Kidney glomerular epithelial cell (primary cell): ENCODE measurements at regions not wholly inside any gene's neighbourhood (a gene's known extent, or its start where the extent isn't known, plus 50 kb on each side); places are given as distances from the start of the nearest gene placed in this dataset.
"Not testable (repeated sequence)": the region's sequence is repeated elsewhere in the genome, so short reads cannot be mapped to it uniquely, and the experiment has no call there.

ENCODE experiments used
- DNase-seq: peaks from one replicate; lab custom pipeline; 2025; lab: John Stamatoyannopoulos, UW

GRCh38 chr6:102910701-102911139 lies 1517.2 kb downstream of the GRIK2 start:
- not testable (repeated sequence) for DNase-seq

GRCh38 chr6:102907181-102907580 lies 1513.7 kb downstream of the GRIK2 start:
- DNase-seq, result no peak

DNA sequence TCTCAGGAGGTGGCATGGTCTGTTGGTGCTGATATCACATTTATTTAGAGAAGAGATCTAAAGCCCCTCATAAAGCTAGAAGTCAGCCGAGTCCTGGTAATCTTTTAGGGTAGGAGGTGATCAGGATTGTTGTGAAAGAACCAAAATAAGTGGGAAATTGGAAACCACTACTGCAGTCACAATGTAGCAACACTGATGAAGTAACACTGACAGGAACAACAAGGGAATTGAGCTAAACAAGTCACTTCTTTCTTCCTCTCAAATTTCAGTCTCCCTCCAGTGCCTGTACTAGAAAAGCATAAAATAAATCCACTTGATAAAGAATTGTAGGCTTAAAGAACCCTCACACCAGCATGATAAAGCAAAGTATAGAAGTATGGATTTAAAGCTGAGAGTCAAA lies 1509.0 kb downstream of the GRIK2 start:
- DNase-seq, result no peak

DNA sequence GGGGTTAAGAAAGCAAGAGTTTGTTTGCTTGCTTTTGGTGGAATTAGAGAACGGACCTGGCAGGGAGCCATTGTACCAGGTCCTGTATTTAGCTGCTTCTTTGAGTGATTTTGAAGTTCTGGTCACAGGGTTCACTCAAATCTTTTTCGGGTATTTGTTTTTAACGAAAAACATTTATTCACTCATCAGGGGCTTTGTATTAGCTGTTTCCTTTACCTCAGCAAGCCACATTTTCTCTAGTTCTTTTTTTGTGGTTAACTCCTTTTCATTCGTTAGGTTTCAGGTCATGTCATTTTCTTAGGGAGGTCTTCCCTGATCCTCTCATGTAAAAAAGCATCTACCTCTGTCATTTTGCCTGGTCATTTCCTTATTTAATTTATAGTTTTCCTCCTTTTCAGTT lies 1502.2 kb downstream of the GRIK2 start:
- DNase-seq, result no peak

- DNase-seq, result no peak
Observed at GRCh38 chr6:102885165-102885564, 1491.7 kb downstream of the GRIK2 start.

- DNase-seq, result no peak
Observed at GRCh38 chr6:102853249-102853955, 1459.9 kb downstream of the GRIK2 start.

- DNase-seq, result no peak
Observed at GRCh38 chr6:102848796-102849195, 1455.3 kb downstream of the GRIK2 start.

- DNase-seq, result no peak
Observed at GRCh38 chr6:102848210-102848609, 1454.7 kb downstream of the GRIK2 start.

- no peak for DNase-seq
Observed at GRCh38 chr6:102841060-102841459, 1447.6 kb downstream of the GRIK2 start.

GRCh38 chr6:102832021-102832420 lies 1438.5 kb downstream of the GRIK2 start:
- no peak for DNase-seq

DNA sequence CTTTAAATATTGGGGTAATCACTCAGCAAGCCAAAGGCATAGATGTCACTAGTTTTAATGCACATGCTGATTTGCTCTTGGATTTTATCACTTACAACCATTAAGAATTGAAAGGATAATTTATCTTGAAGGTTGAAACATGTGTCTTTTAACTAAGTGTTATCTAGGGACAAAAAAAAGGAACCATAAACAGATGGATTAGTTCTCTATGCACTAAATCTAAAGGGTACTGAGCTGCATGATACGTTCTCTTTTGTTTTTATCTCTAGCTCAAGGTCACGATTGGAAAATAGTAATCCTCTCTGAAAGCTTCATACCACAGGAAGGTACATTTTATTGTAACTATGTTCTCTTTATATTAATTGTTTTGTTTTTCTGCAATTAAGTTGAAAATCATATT lies 1426.6 kb downstream of the GRIK2 start:
- no peak for DNase-seq

GRCh38 chr6:102815207-102815606 lies 1421.7 kb downstream of the GRIK2 start:
- DNase-seq, result no peak

- no peak for DNase-seq
Observed at GRCh38 chr6:102813489-102814275, 1420.2 kb downstream of the GRIK2 start.

DNA sequence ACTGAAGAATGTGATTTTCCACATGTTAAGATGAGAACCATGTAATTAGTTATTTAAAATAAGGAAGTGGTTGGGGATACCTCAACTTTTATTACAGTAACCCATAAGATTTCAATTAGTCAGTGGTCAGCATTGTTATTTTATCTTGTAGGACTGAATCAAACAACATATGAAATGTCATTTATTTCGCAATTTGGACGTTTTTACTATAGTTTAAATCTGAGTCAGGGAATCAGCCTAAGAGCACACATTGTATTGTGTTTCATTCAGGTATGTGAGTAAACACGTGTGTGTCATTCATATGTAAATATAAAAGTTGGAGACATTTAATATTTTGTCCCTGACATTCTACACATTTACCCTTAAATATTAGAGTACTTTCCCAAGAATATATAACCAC lies 1418.7 kb downstream of the GRIK2 start:
- no peak for DNase-seq

GRCh38 chr6:102808944-102809505 lies 1415.5 kb downstream of the GRIK2 start:
- DNase-seq, result not testable (repeated sequence)

DNA sequence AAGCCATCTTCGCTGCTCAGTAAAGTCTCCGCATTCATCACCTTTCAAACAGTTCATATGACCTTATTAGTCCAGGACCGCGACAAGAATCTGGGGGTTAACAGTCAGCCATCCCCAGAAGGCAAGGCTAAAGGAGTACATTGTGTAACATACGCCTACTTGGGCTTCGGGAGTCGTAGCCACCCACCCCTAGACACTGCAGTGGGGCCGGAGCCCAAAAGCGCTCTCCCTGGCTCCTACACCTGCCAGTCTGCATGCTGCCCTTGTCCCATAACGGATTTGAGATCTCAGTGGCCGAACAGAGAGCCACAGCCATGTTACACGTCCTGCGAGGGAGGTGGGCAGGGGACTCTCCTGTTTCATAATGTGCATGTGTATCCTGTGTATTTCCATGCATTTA lies 1405.5 kb downstream of the GRIK2 start:
- no peak for DNase-seq

DNA sequence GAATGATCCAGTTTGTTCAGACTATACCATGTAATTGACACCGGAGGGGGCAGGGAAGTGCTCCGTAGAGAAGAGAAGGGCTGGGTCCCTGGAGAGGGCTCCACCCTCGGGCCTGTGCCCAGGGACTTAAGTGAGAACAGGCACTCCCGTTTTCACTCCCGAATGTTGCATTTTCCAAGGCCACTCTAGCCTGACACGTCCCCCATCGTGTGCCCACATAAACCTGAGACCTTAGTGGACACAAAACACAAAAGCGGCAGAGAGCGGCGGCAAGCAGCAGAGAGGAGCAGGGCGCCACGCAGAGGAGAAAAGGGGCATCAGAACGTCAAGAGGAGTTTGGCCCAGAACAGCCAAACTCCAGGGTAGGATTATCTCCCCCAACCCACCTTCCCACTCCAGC lies 1405.1 kb downstream of the GRIK2 start:
- DNase-seq, result no peak

- no peak for DNase-seq
Observed at GRCh38 chr6:102793752-102794151, 1400.2 kb downstream of the GRIK2 start.

- no peak for DNase-seq
Observed at GRCh38 chr6:102774326-102774725, 1380.8 kb downstream of the GRIK2 start.

- DNase-seq, result no peak
Observed at GRCh38 chr6:102773636-102774035, 1380.1 kb downstream of the GRIK2 start.

DNA sequence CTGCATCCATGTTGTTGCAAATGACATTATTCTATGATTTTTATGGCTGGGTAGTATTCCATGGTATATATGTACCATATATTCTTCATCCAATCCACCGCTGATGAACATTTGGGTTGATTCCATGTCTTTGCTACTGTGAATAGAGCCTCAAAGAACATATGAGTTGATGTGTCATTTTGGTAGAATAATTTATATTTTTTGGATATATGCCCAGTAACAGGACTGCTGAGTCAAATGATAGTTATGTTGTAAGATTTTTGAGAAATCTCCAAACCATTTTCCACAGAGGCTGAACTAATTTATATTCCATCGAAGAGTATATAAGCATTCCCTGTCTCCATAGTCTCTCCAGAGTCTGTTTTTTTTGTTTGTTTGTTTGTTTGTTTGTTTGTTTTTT lies 1373.5 kb downstream of the GRIK2 start:
- DNase-seq, result no peak

GRCh38 chr6:102764317-102764716 lies 1370.8 kb downstream of the GRIK2 start:
- DNase-seq, result no peak

DNA sequence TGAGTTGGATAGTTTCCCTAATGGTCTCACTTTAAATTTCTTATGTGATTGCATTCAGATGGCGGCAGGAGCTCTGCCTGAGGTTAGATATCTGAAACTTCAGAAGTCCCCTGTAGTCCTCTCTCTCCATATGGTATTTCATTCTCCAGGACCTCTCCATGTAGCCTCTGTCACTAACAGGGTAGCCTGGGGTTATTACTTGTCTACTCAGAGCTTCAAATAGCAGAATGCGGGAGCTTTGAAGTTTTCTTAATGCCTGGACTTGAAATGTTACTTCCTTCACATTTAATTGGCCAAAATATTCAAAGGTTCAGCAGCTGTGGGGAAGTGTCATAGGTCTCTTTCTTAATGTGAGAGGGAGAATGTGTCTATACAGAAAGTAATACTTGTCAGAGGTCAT lies 1370.4 kb downstream of the GRIK2 start:
- no peak for DNase-seq
